MCF 10A (cell line): ENCODE measurements at regions not wholly inside any gene's neighbourhood (a gene's known extent, or its start where the extent isn't known, plus 50 kb on each side); places are given as distances from the start of the nearest gene placed in this dataset.
A peak's percentile ranks its signal among the peaks of the same experiment; 100 is the strongest.

ENCODE experiments used
- BruUV-seq: library from RNA; stranded (reverse); fragments of 400-500 nt; replicated peaks from 2 replicates; lab custom pipeline; 2021; lab: Mats Ljungman, UMichigan
- CTCF ChIA-PET: fragments of 300-600 bp; sonication (Branson Sonifier 250); formaldehyde crosslinking; extraction: SDS; loops from one replicate; lab custom pipeline; 2021; ENCODE audit warnings: antibody characterized with exemption, inconsistent platforms; lab: Yijun Ruan, JAX
- POLR2A ChIA-PET: fragments of 300-600, 350-650 bp; sonication (Branson Sonifier 250); formaldehyde crosslinking; extraction: SDS; loops from one replicate; lab custom pipeline; 2020; ENCODE audit warnings: antibody characterized with exemption, inconsistent platforms; lab: Yijun Ruan, JAX
- DNase-seq: peaks from one replicate; pipeline ENCODE4 v3.0.0-alpha.2; 2018; ENCODE audit not compliant: unreplicated experiment
- H3K27ac Mint-ChIP-seq: one replicate; pipeline ENCODE4 v1.8.0; 2022; ENCODE audit warnings: mild to moderate bottlenecking, low read depth, mixed read lengths; ENCODE audit not compliant: unreplicated experiment
- H3K27me3 Mint-ChIP-seq: one replicate; pipeline ENCODE4 v1.8.0; 2022; ENCODE audit warnings: mixed read lengths; ENCODE audit not compliant: insufficient read depth, unreplicated experiment
- H3K36me3 Mint-ChIP-seq: one replicate; pipeline ENCODE4 v1.8.0; 2022; ENCODE audit warnings: mild to moderate bottlenecking, moderate library complexity, mixed read lengths; ENCODE audit not compliant: insufficient read depth, unreplicated experiment
- H3K4me1 Mint-ChIP-seq: one replicate; pipeline ENCODE4 v1.8.0; 2022; ENCODE audit warnings: mixed read lengths; ENCODE audit not compliant: insufficient read depth, unreplicated experiment
- H3K4me3 Mint-ChIP-seq: one replicate; pipeline ENCODE4 v1.8.0; 2022; ENCODE audit warnings: mild to moderate bottlenecking, moderate library complexity, mixed read lengths; ENCODE audit not compliant: unreplicated experiment
- H3K9me3 Mint-ChIP-seq: one replicate; pipeline ENCODE4 v1.8.0; 2022; ENCODE audit warnings: mixed read lengths; ENCODE audit not compliant: unreplicated experiment
- intact Hi-C: fragments of 100-400 bp; cut with micrococcal nuclease; formaldehyde crosslinking; loops from 2 replicates; pipeline ENCODE4 v1.14.1; 2022
- TF ChIP-seq, protein P1 (sequence below): fragments of 200-600 bp; IDR thresholded peaks from one replicate; pipeline ENCODE4 v1.8.0; 2022; ENCODE audit warnings: antibody characterized with exemption, mild to moderate bottlenecking; ENCODE audit not compliant: unreplicated experiment

- no TSS peak for BruUV-seq
- TF ChIP-seq, protein P1, sequence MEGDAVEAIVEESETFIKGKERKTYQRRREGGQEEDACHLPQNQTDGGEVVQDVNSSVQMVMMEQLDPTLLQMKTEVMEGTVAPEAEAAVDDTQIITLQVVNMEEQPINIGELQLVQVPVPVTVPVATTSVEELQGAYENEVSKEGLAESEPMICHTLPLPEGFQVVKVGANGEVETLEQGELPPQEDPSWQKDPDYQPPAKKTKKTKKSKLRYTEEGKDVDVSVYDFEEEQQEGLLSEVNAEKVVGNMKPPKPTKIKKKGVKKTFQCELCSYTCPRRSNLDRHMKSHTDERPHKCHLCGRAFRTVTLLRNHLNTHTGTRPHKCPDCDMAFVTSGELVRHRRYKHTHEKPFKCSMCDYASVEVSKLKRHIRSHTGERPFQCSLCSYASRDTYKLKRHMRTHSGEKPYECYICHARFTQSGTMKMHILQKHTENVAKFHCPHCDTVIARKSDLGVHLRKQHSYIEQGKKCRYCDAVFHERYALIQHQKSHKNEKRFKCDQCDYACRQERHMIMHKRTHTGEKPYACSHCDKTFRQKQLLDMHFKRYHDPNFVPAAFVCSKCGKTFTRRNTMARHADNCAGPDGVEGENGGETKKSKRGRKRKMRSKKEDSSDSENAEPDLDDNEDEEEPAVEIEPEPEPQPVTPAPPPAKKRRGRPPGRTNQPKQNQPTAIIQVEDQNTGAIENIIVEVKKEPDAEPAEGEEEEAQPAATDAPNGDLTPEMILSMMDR, result no peak
- CTCF ChIA-PET, result no interaction called here
- H3K27me3 Mint-ChIP-seq, result no peaks in the 10 kb centered on the region
- no peak overlapping the region for H3K27ac Mint-ChIP-seq
- H3K36me3 Mint-ChIP-seq, result no peaks in the 10 kb centered on the region
- no peak overlapping the region for H3K4me3 Mint-ChIP-seq
- H3K9me3 Mint-ChIP-seq, result no peaks in the 10 kb centered on the region
- POLR2A ChIA-PET, result no interaction called here
- intact Hi-C loops, result no loop called here
- DNase-seq, result no peak
- peaks cover 6% of the 10 kb centered on the region for H3K4me1 Mint-ChIP-seq
Measured at GRCh38 chr3:165526367-165526766, 310.9 kb downstream of the BCHE start.

DNA sequence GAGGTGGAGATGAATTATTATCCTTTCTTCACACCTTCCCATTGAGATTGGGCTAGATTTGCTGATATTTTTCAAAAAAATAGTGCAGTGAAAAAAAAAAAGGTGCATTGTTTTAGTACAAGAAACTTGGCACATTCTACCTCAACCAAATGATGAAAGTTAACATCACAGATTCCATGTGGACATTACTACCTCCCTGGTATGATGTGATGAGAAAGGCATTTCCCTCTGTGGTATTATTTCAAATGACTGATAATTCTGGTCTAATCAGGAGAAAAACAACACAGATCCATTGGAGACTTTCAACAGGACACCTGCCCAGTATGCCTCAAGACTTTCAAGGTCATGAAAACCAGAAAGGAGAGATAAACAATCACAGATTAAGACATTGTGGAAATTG is 313.4 kb downstream of the BCHE start:
- no TSS peak for BruUV-seq
- intact Hi-C loops, result no loop called here
- H3K9me3 Mint-ChIP-seq, result no peaks in the 10 kb centered on the region
- no peak overlapping the region for H3K27ac Mint-ChIP-seq
- H3K4me1 Mint-ChIP-seq, result peaks cover 10% of the 10 kb centered on the region
- DNase-seq, result peak; percentile 20
- TF ChIP-seq, protein P1, result no peak
- no peak overlapping the region for H3K4me3 Mint-ChIP-seq
- ChIA-PET POLR2A (no interaction called here), CTCF (no interaction called here)
- H3K27me3 Mint-ChIP-seq, result no peaks in the 10 kb centered on the region
- no peaks in the 10 kb centered on the region for H3K36me3 Mint-ChIP-seq

DNA sequence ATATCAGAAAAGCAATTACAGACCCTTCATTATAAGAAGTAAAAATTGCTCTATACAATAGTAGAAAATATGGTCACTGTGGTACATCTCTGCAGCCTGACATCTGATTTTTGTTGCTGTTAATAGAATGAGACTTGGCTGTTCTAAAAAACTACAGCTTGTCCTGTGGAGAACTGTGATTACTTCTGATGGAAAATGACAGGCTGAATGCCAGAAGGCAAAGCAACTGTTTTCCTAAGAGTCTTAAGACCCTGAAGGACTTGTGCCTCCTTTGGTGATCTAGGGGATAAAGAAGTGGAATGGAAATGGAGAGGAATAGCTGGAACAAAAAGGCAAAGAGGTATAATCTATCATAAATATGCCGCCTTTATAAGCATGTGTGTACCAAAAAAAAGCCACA is 314.8 kb downstream of the BCHE start:
- Mint-ChIP-seq H3K27ac (no peak overlapping the region), H3K4me1 (peaks cover 12% of the 10 kb centered on the region), H3K36me3 (no peaks in the 10 kb centered on the region), H3K27me3 (no peaks in the 10 kb centered on the region), H3K4me3 (no peak overlapping the region), H3K9me3 (no peaks in the 10 kb centered on the region)
- no TSS peak for BruUV-seq
- intact Hi-C loops, result no loop called here
- DNase-seq, result no peak
- POLR2A ChIA-PET, result interaction anchor here (0.6 kb wide), 1 partner anchor 692 kb away, joined by 3 read pairs; no protein-coding TSS in a partner anchor
- TF ChIP-seq, protein P1, result no peak
- CTCF ChIA-PET, result no interaction called here

DNA sequence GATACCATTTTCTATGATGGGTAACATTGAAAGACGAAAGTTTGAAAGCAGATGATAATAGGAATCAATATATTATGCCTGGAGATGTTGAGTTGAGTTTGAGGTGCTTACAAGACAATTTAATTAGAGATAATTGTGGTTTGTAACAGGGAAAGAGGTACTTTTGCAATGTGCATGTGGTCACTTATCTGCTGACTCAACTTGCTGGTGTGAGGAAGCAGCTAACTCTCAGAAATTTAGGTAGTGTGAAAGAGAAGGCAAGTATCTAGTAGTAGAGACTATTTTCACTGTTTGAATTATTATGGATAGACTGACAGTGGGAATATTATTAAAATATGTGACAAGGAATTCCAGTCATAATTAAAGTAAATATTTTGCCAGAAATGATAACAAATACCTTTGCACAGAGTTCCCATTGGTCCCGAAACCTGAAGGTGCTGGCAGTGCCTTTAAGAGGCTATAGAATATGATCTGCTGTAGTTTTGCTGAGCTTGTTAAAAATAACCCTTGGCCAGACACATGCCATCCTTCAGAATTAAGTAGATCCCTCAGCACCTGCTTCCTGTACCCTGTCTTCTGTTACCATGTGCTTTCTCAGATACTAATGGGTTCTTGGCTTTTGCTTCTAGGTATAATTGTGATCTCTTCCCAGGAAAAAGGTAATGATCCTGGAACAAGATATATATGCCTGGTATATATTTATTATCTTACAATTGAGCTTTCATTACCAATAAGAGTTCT is 315.9 kb downstream of the BCHE start:
- TF ChIP-seq, protein P1, result no peak
- no peak for DNase-seq
- Mint-ChIP-seq H3K36me3 (no peaks in the 10 kb centered on the region), H3K27ac (no peak overlapping the region), H3K4me1 (peaks cover 12% of the 10 kb centered on the region), H3K27me3 (no peaks in the 10 kb centered on the region), H3K4me3 (no peak overlapping the region), H3K9me3 (no peaks in the 10 kb centered on the region)
- ChIA-PET CTCF (no interaction called here), POLR2A (no interaction called here)
- intact Hi-C loops, result no loop called here
- no TSS peak for BruUV-seq
